ENCODE measurements at regions not wholly inside any gene's neighbourhood (a gene's known extent, or its start where the extent isn't known, plus 50 kb on each side); places are given as distances from the start of the nearest gene placed in this dataset.

DNA sequence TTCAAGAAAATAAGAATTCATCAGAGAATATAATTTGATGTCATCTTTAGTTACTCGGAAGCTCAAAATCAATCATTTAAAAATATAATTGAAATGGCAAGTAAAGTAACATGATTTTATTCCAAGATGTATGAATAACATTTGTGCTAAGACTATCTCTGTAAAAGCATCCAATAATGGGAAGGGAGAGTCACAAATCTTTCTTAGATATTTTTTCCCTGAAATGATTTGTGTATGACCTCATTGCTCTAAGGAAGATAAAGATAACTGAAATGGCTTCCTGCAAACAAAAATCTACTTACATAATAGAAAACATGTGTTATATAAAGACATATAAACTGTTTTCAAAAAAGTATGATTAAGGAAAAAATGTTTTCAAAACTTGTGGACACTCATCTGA is 97.4 kb upstream of the FGF10 start:
- no peak for DNase-seq
- Histone ChIP-seq H3K27me3 (ENCODE audit: control insufficient read depth, insufficient read depth, low read length) (no peaks in the 10 kb centered on the region), H3K36me3 (replicated peaks; ENCODE audit: control insufficient read depth, insufficient read depth, low read length) (no peaks in the 10 kb centered on the region), H3K4me3 (ENCODE audit: insufficient read depth, low read depth, low read length) (no peak overlapping the region)

- H3K27me3 ChIP-seq (ENCODE audit: control insufficient read depth, insufficient read depth, low read length): no peaks in the 10 kb centered on the region
- no peak overlapping the region for H3K4me3 ChIP-seq (ENCODE audit: insufficient read depth, low read depth, low read length)
- H3K36me3 ChIP-seq (replicated peaks; ENCODE audit: control insufficient read depth, insufficient read depth, low read length): no peaks in the 10 kb centered on the region
- peak; percentile 8 for DNase-seq
Measured at GRCh38 chr5:44454002-44454401, 64.8 kb upstream of the FGF10 start.

DNA sequence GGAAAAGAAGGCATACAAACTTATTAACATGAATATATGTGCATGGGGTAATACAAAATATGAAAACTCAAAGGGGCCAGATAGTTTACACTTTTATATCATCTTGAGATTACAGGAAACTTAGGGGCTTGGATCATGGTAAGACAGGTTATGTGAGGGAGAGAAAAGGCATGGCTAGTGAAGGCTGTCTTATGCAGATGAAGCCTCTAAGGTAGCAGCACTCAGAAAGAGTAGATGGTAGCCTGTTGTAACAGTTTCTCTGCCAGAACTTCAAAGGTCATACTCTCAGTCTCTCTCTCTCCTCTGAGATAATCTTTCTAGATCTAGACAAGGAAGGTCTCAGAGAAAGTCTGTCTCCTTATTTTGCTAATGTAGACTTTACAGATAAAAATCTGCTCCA is 57.2 kb upstream of the FGF10 start:
- Histone ChIP-seq H3K36me3 (replicated peaks; ENCODE audit: control insufficient read depth, insufficient read depth, low read length) (no peaks in the 10 kb centered on the region), H3K4me3 (ENCODE audit: insufficient read depth, low read depth, low read length) (no peak overlapping the region), H3K27me3 (ENCODE audit: control insufficient read depth, insufficient read depth, low read length) (no peaks in the 10 kb centered on the region)
- DNase-seq: no peak

DNA sequence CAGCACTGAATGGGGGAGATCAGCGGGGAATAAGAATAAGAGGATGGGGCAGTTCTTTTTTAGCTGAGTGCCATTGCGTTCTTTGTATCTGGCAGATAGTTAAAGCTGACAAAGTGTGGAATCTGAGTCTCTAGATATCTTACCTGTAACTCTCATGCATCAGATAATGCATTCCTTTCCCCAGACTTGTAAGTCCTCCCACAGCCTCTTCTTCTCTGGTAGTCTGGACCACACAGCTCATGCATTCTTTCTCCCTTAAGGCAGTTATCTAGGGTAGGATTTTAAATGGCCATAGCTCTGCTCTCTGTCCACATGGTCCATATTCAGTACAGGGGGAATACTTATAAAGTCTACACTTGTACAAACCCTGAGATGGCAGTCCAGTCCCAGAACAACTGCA is 54.0 kb upstream of the FGF10 start:
- H3K27me3 ChIP-seq (ENCODE audit: control insufficient read depth, insufficient read depth, low read length): no peaks in the 10 kb centered on the region
- no peaks in the 10 kb centered on the region for H3K36me3 ChIP-seq (replicated peaks; ENCODE audit: control insufficient read depth, insufficient read depth, low read length)
- H3K4me3 ChIP-seq (ENCODE audit: insufficient read depth, low read depth, low read length): no peak overlapping the region
- no peak for DNase-seq

DNA sequence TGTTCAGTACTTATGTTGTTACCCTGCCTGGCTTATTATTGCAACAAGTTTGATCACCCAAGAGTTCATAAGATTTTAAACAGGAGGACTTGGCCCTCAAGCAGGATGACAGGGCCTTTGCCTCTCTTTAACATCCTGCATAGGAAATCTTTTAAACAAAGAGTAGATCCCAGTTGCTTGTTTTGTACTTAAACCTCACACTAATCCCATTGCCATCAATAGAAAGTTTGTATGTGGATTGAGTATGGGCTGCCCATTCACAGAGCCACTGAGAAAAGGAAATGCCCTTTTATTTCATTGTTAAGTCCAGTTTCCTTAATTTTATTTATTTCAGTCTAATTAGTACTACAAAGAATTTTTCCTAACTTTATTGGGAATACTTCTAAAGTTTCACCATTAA is 52.2 kb upstream of the FGF10 start:
- no peaks in the 10 kb centered on the region for H3K36me3 ChIP-seq (replicated peaks; ENCODE audit: control insufficient read depth, insufficient read depth, low read length)
- no peak overlapping the region for H3K4me3 ChIP-seq (ENCODE audit: insufficient read depth, low read depth, low read length)
- H3K27me3 ChIP-seq (ENCODE audit: control insufficient read depth, insufficient read depth, low read length): no peaks in the 10 kb centered on the region
- no peak for DNase-seq

DNA sequence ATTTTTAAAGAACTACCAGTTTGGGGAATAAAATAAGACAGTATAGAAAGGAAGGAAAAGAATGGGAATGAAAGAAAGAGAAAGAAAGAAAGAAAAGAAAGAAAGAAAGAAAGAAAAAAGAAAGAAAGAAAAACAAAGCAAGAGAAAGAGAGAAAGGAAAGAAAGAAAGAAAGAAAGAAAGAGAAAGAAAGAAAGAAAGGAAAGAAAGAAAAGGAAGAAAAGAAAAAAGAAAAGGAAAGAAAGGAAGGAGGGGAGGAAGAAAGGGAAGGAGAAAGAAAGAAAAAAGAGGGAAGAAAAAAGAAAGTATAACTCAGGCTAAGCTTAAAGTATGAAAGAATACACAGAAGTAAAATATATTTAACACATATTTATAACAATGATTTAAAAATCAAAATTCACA is 51.0 kb upstream of the FGF10 start:
- Histone ChIP-seq H3K36me3 (replicated peaks; ENCODE audit: control insufficient read depth, insufficient read depth, low read length) (no peaks in the 10 kb centered on the region), H3K4me3 (ENCODE audit: insufficient read depth, low read depth, low read length) (no peak overlapping the region), H3K27me3 (ENCODE audit: control insufficient read depth, insufficient read depth, low read length) (no peaks in the 10 kb centered on the region)
- no peak for DNase-seq

Measured in H7 (cell line).